ENCODE measurements at regions not wholly inside any gene's neighbourhood (a gene's known extent, or its start where the extent isn't known, plus 50 kb on each side); places are given as distances from the start of the nearest gene placed in this dataset.
"Not testable (repeated sequence)": the region's sequence is repeated elsewhere in the genome, so short reads cannot be mapped to it uniquely, and the experiment has no call there.

DNA sequence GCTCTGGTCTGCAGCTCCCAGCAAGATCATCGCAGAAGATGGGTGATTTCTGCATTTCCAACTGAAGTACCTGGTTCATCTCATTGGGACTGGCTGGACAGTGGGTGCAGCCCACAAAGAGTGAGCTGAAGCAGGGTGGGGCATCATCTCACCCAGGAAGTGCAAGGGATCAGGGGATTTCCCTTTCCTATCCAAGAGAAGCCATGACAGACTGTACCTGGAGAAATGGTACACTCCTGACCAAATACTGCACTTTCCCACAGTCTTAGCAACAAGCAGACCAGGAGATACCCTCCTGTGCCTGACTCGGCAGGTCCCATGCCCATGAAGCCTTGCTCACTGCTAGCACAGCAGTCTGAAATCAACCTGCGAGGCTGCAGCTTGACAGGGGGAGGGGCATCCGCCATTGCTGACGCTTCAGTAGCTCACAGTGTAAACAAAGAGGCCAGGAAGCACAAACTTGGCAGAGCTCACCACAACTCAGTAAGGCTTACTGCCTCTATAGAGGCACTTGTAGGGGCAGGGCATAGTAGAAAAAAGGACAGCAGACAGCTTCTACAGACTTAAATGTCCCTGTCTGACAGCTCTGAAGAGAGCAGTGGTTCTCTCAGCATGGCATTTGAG, 60.5 kb downstream of the AREG start:
- DNase-seq, result not testable (repeated sequence)

DNA sequence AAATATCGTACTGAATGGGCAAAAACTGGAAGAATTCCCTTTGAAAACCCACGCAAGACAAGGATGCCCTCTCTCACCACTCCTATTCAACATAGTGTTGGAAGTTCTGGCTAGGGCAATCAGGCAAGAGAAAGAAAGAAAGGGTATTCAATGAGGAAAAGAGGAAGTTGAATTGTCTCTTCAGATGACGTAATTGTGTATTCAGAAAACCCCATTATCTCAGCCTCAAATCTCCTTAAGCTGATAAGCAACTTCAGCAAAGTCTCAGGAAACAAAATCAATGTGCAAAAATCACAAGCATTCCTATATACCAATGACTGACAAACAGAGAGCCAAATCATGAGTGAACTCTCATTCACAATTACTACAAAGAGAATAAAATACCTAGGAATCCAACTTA, 64.4 kb downstream of the AREG start:
- DNase-seq, result not testable (repeated sequence)

DNA sequence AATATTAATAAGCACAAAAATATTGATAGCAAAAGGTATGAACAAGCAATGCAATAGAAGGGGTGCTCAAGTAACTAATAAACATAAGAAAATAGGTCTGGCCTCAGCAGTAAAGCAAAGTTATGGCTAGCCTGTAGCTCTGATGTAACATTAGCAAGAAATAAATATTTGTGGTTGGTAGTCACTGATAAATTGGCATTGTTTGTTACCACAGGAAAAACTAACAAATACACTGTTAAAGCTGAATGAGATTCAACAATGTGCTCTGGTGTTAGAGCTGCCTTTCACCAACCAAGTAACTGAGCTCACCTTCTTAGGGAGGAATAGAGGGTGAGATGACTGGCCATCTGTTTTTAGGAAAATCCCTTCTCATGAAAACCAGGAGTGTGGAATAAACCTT, 71.4 kb downstream of the AREG start:
- DNase-seq, result no peak

DNA sequence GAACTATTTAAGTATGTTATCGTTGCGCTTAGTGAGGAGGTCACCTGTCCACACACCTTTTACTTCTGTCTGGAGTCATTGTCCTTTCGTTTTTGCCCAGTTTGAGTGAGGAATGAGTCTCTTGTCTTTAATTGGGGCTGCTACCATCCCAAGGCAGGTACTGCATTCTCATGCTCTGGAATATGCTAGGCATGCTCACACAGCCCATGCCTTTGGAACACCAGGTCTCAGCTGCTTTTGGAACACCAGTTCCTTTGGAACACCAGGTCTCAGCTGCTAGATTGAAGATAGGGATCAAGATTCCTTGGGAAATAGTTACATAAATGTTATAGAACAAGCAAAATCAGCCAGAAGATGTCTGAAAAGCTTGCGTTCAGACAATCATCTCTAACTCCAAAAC, 73.1 kb downstream of the AREG start:
- no peak for DNase-seq

DNA sequence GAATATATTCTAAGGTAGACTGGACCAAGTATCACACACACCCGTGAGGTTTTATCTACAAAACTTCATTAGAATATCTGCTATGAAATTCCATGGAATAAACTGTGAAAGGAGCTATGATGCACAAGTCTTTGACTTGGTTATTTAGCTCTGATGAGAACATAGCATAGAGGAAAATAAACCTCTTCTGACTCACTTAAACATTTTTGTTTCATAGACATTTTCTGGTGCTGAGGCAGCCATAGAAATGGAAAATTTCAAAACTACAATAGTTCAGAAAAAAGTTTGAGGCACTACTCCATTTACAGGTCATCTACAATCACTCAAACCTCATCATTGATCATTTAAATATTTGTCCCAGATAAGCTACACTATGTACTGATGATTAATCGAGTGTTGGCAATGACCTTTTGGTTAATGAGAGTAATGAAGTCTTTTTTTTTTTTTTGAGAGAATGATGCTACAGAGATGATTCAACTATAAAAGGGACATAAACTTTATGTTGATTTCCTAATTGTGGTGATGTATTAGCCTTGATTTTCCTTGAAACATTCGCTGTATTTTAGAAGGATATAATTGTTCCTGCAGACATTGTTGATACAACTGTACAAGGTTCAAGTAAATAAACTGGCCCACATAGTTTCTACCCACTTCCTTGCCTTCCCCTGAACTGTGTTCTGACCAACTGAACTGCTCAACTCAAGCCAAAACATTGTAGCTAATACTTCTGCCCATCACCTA, 77.5 kb downstream of the AREG start:
- DNase-seq, result no peak

DNA sequence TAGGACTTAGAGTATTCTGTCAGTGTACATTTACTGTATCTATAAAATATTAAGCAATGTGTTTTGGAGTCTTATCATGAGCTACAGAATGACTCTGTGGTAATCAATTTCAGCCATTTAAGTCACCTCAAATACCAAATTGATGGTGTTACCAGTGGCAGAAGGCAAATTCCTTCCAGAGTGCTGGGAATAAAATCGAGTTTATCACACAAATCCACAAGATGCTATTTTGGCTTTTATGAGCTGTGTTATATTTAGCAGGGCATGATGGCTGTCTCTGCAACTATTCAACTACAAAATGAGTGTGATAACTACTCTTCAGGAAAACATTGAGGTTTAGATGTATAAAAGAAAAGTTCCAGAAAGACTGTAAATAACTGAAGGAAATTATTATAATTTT, 78.2 kb downstream of the AREG start:
- no peak for DNase-seq

DNA sequence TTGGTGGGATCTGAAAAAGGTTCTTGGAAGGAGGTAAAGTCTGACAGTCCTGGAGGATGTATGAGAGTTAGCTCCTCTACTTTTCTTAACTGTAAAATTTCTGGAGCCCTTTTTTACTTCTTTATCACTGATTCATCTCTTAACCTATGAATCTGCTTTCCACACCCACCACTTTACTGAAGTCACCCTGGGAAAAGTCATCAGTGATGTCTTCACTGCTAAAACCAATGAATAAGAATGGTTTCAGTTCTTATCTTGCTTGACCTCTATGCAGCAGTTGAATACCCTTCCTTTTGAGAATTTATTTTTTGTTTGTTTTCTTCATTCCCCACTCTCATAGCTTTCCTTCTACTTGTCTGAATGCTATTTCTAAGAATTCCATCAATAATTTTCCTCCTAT, 80.0 kb downstream of the AREG start:
- no peak for DNase-seq

DNA sequence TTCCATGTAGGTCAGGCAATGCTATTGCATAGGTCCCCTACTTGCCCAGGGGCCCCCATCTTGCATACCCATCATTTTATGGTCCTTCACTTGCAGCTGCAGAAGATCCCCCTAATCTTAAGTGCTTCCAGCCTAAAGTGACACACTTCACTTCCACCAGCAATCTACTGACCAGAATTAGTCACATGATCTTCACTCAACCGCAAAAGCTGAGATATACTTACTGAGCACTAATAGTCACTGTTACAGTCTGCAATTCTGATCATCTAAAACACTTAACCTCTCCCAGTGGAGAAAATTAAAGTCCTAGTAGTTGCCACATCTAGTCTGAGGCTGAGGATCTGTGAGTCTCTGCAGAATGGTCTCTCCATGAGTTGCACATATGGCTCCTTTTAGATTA, 82.1 kb downstream of the AREG start:
- DNase-seq, result no peak

DNA sequence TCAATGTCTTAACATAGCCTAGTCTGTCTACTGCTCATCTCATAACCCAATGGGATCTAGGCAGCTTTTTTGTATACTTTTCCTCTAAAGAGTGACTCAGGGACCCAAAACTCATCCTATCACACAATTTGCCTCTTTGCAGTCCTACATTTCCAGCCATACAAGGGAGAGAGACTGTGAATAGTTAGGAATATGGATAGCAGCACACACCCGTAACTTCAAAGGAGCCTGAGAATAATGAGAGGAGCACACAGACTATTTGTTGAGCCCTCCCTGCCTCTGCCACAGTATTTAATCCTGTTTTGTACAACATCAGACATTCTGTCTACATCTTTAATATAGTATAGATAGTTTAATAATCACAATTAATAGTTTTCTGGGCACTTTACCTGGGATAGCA, 83.2 kb downstream of the AREG start:
- DNase-seq, result no peak

DNA sequence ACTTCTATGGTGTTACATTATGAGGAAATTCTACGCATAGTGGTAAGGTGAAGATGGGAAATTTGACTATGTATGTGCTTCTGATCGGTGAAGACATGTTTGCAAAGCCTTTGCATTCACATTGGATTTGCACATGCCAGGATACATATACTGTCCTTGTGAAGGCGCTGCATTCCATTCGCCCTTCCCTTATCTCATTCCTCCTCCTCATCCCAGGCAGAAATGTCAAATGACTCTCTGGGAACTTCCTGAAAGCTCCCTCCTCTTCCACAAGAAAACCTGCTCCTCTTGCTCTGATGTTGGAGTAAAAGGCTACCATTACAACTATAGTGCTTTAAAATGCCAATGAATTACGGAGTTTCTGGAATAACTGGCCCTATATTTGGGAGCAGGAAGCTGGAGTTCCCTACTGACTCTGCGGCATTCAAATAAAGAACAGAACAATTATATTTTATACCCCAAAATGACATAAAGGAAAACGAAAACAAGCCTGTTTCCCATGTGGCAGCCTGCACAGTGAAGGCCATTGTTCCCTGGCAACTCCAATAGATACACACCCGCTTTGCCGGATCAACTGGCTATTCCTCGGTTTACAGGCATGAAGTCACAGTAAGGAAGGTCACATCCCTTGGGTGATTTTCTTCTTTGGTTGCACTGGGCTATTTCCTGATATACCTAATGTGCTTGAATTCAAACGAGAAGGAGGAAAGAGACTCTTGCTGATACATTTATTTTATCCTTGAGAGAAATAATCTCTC, 84.5 kb downstream of the AREG start:
- no peak for DNase-seq

DNA sequence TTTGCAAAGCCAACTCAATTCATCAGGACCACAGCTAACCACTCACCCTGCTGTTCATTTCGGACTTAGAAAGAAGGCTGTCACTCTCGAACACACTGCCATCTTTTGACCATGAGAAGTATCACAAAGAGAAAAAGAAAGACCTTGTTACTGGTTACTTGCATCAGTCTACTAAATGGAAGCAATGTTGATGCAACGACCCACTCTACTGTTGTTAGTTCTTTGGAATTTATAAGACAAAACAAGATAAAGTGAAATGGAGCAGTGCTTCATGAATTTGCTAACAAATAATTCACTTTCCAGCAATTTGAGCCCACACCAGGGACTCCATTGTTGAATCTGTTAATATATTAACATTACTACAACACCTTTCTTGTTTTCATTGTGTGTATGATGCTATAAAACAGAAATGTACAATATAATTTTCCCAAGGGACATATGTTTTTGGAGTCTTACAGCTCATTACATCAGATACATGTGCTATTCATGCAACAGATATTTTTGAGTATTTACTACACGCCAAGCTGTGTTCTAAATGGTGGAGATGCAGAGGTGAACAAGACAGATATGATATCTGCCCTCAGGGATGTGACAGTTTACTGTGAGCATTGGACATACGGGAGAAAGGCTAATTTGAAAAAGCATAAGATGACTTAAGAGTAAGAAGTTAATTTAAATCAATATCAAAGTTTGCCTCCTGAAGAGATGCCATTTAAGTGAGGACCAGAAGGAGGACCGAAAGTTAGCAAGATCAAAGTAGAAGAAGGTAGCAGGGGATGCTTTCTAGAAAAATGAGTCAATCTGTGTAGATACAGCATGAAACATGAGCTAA, 87.2 kb downstream of the AREG start:
- DNase-seq, result peak; percentile 12

DNA sequence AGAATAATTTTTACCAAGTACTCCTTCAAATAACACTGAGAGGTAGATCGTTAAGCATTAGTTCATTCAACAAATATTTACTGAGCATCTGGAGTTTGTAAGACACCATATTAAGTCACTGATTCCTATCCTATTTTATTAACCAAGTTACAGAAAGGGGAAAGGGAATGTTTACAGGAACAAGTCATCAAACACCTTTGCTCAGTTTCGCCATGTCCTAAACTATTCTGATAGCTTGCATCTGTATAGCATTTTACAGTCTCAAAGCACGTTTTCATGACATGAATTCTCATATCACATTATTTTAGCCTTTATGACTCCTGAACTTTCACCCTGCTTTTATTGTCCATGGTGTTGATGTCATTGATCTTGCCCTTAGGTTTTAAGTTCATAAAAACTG, 89.2 kb downstream of the AREG start:
- DNase-seq, result no peak

DNA sequence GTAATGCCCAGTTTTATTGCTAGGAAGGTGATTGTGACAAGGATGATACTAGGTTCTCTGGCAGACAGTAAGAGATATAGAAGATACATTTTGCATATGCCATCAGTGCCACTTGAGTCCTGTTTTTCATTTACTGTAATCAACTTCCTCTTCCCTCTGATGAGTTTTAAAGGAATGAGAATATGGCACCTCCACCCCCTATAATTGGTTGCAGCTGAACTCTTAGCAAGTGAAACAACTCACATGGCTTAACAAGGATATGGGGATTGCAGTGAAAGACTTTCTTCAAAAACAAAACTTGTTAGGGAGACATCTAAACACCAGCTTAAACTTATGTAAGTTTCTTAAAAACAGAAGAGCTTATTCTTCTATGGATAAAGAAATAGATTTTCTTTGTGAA, 90.0 kb downstream of the AREG start:
- DNase-seq, result no peak

DNA sequence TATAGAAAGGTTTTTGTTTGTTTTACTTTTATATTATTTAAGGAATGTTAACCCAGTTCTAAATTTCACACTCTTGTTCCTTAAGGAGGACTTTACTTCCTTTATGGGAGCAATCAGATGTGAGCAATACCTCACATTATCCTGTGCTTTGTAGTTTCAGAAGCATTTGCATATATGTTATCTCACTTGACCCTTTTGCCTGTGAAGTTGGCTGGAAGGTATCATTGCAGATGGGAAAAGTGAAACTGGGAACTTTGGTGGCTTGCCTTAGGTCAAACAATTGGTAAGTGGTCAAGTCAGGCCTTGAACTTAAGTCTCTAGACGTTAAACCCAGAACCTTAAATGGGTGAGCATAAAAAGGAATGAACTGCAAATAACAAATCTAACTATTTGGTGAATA, 90.6 kb downstream of the AREG start:
- no peak for DNase-seq

DNA sequence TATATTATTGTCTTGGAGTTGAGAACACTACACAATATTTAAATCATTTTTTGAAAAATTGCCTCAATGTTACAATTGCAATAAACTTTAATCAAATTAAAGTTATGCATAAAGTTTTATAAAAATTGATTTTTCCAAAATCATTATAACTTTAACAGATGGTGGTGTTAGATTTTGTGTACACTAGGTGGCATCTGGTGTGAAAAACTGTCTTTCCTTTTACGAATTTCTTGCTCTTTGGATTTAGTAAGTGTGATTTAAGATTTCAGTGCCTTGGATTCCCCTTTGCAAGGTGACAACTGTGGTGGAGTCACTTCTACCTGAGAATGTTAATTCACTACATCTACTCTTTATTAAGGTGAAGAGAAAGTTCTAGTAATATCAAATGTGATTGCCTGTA, 91.6 kb downstream of the AREG start:
- no peak for DNase-seq

DNA sequence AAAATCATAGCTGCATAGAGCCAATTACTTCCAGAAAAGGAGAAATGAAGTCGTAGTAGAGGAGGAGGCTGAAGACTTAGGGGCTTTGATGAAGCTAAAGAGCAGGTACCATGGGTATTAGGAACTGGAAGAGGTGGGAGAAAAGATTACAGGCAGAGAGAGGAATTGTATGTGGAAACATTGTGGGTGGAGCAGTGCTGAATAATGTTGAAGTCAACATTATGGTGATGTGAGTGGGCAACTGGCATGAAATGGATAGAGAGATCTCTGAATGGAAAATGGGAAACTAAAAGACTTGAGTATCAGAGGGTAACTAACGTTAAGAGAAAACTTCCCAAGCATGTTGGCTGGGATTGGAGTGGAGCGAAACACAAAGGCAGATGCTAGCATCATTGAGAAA, 92.5 kb downstream of the AREG start:
- DNase-seq, result no peak

DNA sequence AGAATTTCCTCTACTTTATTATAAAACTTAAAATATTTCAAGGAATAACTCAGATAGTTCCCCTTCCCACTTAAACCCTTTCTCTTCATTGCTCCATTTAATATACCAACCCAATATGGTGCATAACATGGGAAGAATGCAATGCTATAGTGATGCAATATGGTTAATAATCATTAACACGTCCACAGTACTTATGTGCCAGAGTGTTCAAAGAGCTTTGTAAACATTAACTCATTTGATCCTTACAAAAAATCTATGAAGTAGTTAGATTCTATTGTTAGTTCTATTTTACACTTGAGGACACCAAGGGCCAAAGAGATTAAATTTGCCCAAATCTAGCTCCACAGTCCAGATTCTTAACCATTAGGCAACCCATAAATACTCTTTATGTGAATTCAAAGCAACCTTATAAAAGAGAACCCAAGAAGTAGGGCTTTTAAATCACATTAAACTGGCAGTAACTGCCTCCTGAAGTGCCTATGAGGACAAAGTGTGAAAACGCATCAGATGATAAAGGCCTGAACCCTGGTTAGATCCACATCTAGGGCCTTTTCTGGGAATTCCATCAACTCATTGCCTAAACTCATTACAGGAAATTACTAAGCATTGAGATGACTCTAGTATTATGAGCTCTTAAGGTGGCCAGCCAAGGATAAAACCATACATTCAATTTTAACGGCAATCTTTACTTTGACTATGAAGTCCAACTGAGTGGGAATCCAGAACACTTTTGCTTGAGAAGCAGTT, 94.3 kb downstream of the AREG start:
- no peak for DNase-seq

DNA sequence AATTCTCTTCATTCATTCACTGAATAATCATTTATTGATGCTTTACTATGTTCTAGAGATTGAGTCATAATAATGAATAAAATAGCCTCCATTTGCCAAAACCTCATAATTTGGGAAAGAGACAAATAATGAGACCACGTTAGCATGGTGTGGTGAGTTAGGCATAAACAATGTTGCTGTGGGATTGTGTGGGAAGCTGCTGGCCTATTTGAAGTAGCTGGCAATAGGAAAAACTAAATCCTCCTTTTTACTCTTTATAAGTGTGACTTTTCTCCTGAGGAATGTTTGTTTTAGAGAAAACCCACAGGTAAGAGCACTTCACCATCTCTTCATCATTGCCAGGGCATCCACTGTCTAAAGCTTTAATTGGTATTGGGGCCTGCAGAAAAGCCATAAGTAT, 95.3 kb downstream of the AREG start:
- no peak for DNase-seq

DNA sequence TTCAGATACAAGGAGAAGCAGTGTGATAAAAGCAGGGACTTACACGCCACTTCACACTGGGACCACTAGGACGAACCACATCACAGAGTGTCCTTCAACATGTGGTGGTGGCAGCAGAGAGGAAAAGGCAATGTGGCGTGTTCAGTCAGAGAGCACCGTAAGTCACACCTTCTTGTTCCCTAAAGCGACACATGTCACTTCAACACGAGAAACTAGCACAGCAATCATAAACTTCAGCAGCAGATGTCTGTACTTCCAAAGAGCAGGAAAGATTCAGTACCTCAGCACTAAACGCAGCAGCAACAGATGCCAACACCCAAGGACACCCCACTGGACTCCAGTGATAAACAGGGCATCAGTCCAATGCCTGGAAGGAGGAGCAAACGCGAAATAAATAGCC, 96.7 kb downstream of the AREG start:
- DNase-seq, result no peak

DNA sequence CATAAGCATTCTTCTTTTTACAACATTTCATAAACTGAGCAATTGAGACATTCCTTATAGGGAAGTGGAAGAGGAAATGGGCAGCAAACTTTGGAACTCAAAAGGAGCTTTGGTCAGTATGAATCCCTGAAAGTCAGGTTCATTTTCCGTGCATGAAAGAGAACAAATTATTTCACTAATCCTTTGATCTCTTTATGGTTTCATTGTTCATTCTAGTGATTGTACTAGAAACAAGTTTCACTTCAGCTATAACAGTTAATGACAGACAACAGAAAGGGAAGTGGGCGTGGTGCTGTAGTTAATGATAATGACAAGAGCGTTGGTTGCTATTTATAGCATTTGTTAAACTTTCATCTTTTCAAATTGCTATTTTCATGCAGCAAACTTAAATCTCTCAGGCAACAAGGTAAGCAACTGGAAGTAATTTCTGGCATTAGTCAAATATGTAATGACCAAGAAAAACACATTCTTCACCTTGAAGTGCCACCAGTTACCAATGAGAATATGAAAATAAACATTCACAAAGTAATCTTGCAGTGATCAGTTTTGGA, 98.4 kb downstream of the AREG start:
- DNase-seq, result no peak

DNA sequence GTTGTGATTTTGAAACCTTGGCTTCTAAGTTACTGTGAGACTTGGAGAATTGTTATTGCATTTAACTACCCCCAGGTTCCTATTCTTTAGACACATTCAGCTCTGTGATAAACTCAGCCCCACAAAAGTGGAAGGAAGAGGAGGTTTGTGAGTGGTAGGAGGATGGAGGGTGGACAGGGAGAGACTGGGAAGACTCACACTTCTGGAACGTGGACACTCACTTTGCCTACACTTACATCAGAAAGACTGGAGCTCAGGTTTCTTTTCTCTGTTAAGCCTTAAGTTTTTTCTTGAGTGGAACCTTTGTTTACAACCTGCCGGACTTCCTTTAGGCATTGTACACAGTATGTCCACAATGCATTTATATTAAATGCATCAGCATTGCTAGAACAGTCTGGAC, 99.0 kb downstream of the AREG start:
- DNase-seq, result no peak

DNA sequence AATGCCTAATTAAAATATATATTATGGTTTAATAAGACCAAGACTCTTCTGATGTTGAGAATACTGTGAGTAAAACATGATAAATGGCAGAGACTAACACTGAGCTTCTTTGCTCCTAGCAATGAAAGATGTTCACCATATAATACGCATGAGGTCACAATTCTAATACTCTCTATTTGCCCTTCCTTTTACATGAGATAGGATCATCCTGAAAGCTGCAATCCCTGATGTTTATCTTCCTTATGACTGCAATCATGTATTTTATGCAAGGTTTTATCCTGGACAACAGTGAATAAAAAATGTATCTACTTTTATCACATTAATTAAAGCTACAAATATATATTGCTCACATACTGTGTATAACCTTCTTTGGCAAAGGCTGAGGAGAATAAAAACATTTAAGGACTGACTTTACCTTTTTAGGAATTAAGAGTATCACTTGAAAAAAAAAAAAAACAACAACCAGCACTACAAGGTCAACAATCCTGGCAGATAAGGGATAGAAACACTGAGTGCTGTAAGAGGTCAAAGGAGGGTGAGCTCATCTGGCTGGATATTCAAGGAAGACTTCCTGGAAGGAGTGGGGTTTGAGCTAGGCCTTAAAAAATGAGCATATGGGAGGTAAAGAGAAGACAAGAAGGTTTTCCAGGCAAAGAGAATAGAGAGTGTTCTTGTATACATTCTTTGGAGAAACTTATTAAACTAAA, 99.9 kb downstream of the AREG start:
- no peak for DNase-seq
